MCF 10A (cell line): ENCODE measurements at regions not wholly inside any gene's neighbourhood (a gene's known extent, or its start where the extent isn't known, plus 50 kb on each side); places are given as distances from the start of the nearest gene placed in this dataset.

Source experiments
- BruUV-seq: library from RNA; stranded (reverse); fragments of 400-500 nt; replicated peaks from 2 replicates; lab custom pipeline; 2021; lab: Mats Ljungman, UMichigan
- CTCF ChIA-PET: fragments of 300-600 bp; sonication (Branson Sonifier 250); formaldehyde crosslinking; extraction: SDS; loops from one replicate; lab custom pipeline; 2021; ENCODE audit warnings: antibody characterized with exemption, inconsistent platforms; lab: Yijun Ruan, JAX
- POLR2A ChIA-PET: fragments of 300-600, 350-650 bp; sonication (Branson Sonifier 250); formaldehyde crosslinking; extraction: SDS; loops from one replicate; lab custom pipeline; 2020; ENCODE audit warnings: antibody characterized with exemption, inconsistent platforms; lab: Yijun Ruan, JAX
- DNase-seq: peaks from one replicate; pipeline ENCODE4 v3.0.0-alpha.2; 2018; ENCODE audit not compliant: unreplicated experiment
- H3K27ac Mint-ChIP-seq: one replicate; pipeline ENCODE4 v1.8.0; 2022; ENCODE audit warnings: mild to moderate bottlenecking, low read depth, mixed read lengths; ENCODE audit not compliant: unreplicated experiment
- H3K27me3 Mint-ChIP-seq: one replicate; pipeline ENCODE4 v1.8.0; 2022; ENCODE audit warnings: mixed read lengths; ENCODE audit not compliant: insufficient read depth, unreplicated experiment
- H3K36me3 Mint-ChIP-seq: one replicate; pipeline ENCODE4 v1.8.0; 2022; ENCODE audit warnings: mild to moderate bottlenecking, moderate library complexity, mixed read lengths; ENCODE audit not compliant: insufficient read depth, unreplicated experiment
- H3K4me1 Mint-ChIP-seq: one replicate; pipeline ENCODE4 v1.8.0; 2022; ENCODE audit warnings: mixed read lengths; ENCODE audit not compliant: insufficient read depth, unreplicated experiment
- H3K4me3 Mint-ChIP-seq: one replicate; pipeline ENCODE4 v1.8.0; 2022; ENCODE audit warnings: mild to moderate bottlenecking, moderate library complexity, mixed read lengths; ENCODE audit not compliant: unreplicated experiment
- H3K9me3 Mint-ChIP-seq: one replicate; pipeline ENCODE4 v1.8.0; 2022; ENCODE audit warnings: mixed read lengths; ENCODE audit not compliant: unreplicated experiment
- CTCF ChIP-seq: fragments of 200-600 bp; IDR thresholded peaks from one replicate; pipeline ENCODE4 v1.8.0; 2022; ENCODE audit warnings: antibody characterized with exemption, mild to moderate bottlenecking; ENCODE audit not compliant: unreplicated experiment
- intact Hi-C: fragments of 100-400 bp; cut with micrococcal nuclease; formaldehyde crosslinking; loops from 2 replicates; pipeline ENCODE4 v1.14.1; 2022

- Mint-ChIP-seq H3K9me3 (no peaks in the 10 kb centered on the region), H3K27ac (no peak overlapping the region), H3K36me3 (no peaks in the 10 kb centered on the region), H3K27me3 (no peaks in the 10 kb centered on the region), H3K4me3 (no peak overlapping the region), H3K4me1 (no peaks in the 10 kb centered on the region)
- BruUV-seq, result no TSS peak
- POLR2A ChIA-PET, result interaction anchor here (1.4 kb wide), 1 partner anchor 125 kb away, joined by 3 read pairs; the partner anchor contains the start of gene PBX1
- CTCF ChIA-PET, result interaction anchor here (0.6 to 1.4 kb wide), 6 partner anchors 9 to 615 kb away, joined by 3 to 5 read pairs (median 3); no protein-coding TSS in a partner anchor
- DNase-seq, result no peak
- intact Hi-C loops, result no loop called here
- no peak for TF ChIP-seq CTCF
Measured at GRCh38 chr1:164433141-164433817, 125.7 kb upstream of the PBX1 start.

- intact Hi-C loops, result no loop called here
- H3K27ac Mint-ChIP-seq, result no peak overlapping the region
- H3K4me1 Mint-ChIP-seq, result no peaks in the 10 kb centered on the region
- no TSS peak for BruUV-seq
- no peak for DNase-seq
- ChIA-PET CTCF (interaction anchor here (0.6 to 1.2 kb wide), 3 partner anchors 9 to 615 kb away, joined by 3 to 5 read pairs (median 3); no protein-coding TSS in a partner anchor), POLR2A (interaction anchor here (1.4 kb wide), 1 partner anchor 125 kb away, joined by 3 read pairs; the partner anchor contains the start of gene PBX1)
- no peaks in the 10 kb centered on the region for H3K9me3 Mint-ChIP-seq
- no peak overlapping the region for H3K4me3 Mint-ChIP-seq
- H3K27me3 Mint-ChIP-seq, result no peaks in the 10 kb centered on the region
- TF ChIP-seq CTCF, result no peak
- no peaks in the 10 kb centered on the region for H3K36me3 Mint-ChIP-seq
Measured at GRCh38 chr1:164433818-164434170, 125.2 kb upstream of the PBX1 start.

- intact Hi-C loops, result no loop called here
- POLR2A ChIA-PET, result interaction anchor here (0.6 kb wide), 2 partner anchors 17 to 253 kb away, joined by 3 to 4 read pairs; no protein-coding TSS in a partner anchor
- Mint-ChIP-seq H3K27ac (no peak overlapping the region), H3K27me3 (no peaks in the 10 kb centered on the region), H3K9me3 (no peaks in the 10 kb centered on the region), H3K36me3 (no peaks in the 10 kb centered on the region), H3K4me3 (no peak overlapping the region), H3K4me1 (no peaks in the 10 kb centered on the region)
- no peak for TF ChIP-seq CTCF
- CTCF ChIA-PET, result interaction anchor here (0.5 to 1.2 kb wide), 2 partner anchors 163 to 347 kb away, joined by 3 read pairs; no protein-coding TSS in a partner anchor
- DNase-seq, result peak; percentile 42
- no TSS peak for BruUV-seq
Measured at GRCh38 chr1:164440232-164440631, 118.8 kb upstream of the PBX1 start.

- peak; percentile 32 for DNase-seq
- BruUV-seq, result no TSS peak
- POLR2A ChIA-PET, result interaction anchor here (0.8 kb wide), 1 partner anchor 9 kb away, joined by 3 read pairs; no protein-coding TSS in a partner anchor
- CTCF ChIA-PET, result interaction anchor here (0.6 kb wide), 1 partner anchor 118 kb away, joined by 3 read pairs; no protein-coding TSS in a partner anchor
- H3K27me3 Mint-ChIP-seq, result no peaks in the 10 kb centered on the region
- intact Hi-C loops, result no loop called here
- no peaks in the 10 kb centered on the region for H3K36me3 Mint-ChIP-seq
- no peak overlapping the region for H3K4me3 Mint-ChIP-seq
- no peak overlapping the region for H3K27ac Mint-ChIP-seq
- H3K4me1 Mint-ChIP-seq, result no peaks in the 10 kb centered on the region
- TF ChIP-seq CTCF, result no peak
- H3K9me3 Mint-ChIP-seq, result no peaks in the 10 kb centered on the region
Measured at GRCh38 chr1:164443166-164443565, 115.8 kb upstream of the PBX1 start.
